Adrenal gland (tissue), 9 donors: ENCODE measurements at regions not wholly inside any gene's neighbourhood (a gene's known extent, or its start where the extent isn't known, plus 50 kb on each side); places are given as distances from the start of the nearest gene placed in this dataset.

Source experiments
- DNase-seq, 7 donors: peaks; one replicate each; pipeline ENCODE4 v3.0.0-alpha.2; 2019 to 2020
- H3K27ac ChIP-seq, 5 donors: fragments of 200-600 bp; sonication (generic) in 4 of 5; 1 replicate in 3 of 5; 2 replicates in 2 of 5; pipeline versions ENCODE4 v1.5.1 to v1.8.0; 2016 to 2020; ENCODE audit warnings: mild to moderate bottlenecking in 1 of 5
- H3K27me3 ChIP-seq: fragments of 200-600 bp; 2 replicates; pipeline ENCODE4 v1.8.0; 2021
- H3K36me3 ChIP-seq, 2 donors: fragments of 200-600 bp; replicated peaks in 1 of 2; 1 replicate in 1 of 2; 2 replicates in 1 of 2; pipeline versions ENCODE4 v1.5.1 to v1.8.0; 2018 to 2022
- H3K4me1 ChIP-seq, 2 donors: fragments of 200-600 bp; replicated peaks in 1 of 2; 1 replicate in 1 of 2; 2 replicates in 1 of 2; pipeline versions ENCODE4 v1.5.1 to v1.8.0; 2018 to 2021
- H3K4me3 ChIP-seq, 4 donors: fragments of 200-600 bp; sonication (generic) in 3 of 4; one replicate each; pipeline ENCODE4 v1.5.1; 2016 to 2018
- H3K9me3 ChIP-seq, 3 donors: fragments of 200-600 bp; sonication (generic) in 1 of 3; replicated peaks in 1 of 3; 1 replicate in 2 of 3; 2 replicates in 1 of 3; pipeline versions ENCODE4 v1.5.1 to v1.8.0; 2016 to 2021
- CTCF ChIP-seq, 6 experiments: fragments of 450-650 bp in 4 of 6; fragments of 200-600 bp in 2 of 6; sonication (generic) in 1 of 6; IDR thresholded peaks; 1 replicate in 5 of 6; 2 replicates in 1 of 6; pipeline versions ENCODE4 v1.5.1 to v1.8.0; 2016 to 2021; ENCODE audit warnings: antibody characterized with exemption in 6 of 6, mild to moderate bottlenecking in 2 of 6, moderate library complexity in 1 of 6
- POLR2A ChIP-seq, 2 donors: fragments of 450-650 bp; IDR thresholded peaks; one replicate each; pipeline ENCODE4 v1.6.1; 2017; ENCODE audit warnings: antibody characterized with exemption in 2 of 2, mild to moderate bottlenecking in 2 of 2, moderate library complexity in 1 of 2
- WGBS, 4 donors: extraction: QIAGEN DNeasy Blood & Tissue Kit in 2 of 4; methylation state at CpG; one replicate each; pipeline versions ENCODE4 v1.1.5 to v1.1.7; 2013 to 2017; 5-methylcytosine and 5-hydroxymethylcytosine counted together
- intact Hi-C, 2 donors: fragments of 100-400 bp; cut with DNase I; formaldehyde crosslinking; loops; one replicate each; pipeline versions ENCODE4 v1.14.1 to v1.15.0; 2022 to 2023
- donor health status: healthy with polysubstance abuse.
- donor health status: Bipolar disorder and iron deficiency.
- donor health status: DM: yes; HTN: yes; CAD: no.
- donor health status: DM: no; HTN: no; CAD: no.
- donor health status: DM: no; HTN: no; CAD: no.

GRCh38 chr9:95753762-95754465 lies 121.6 kb upstream of the ERCC6L2 start:
- Histone ChIP-seq H3K36me3 (no peaks in the 10 kb centered on the region), H3K4me3 (no peak overlapping the region), H3K27me3 (no peaks in the 10 kb centered on the region), H3K27ac (peak overlapping the region in 1 of 5 donors; percentile 23), H3K9me3 (no peaks in the 10 kb centered on the region), H3K4me1 (peaks cover 32 to 50% of the 10 kb centered on the region in 2 donors)
- TF ChIP-seq POLR2A (IDR thresholded peaks at IDR 0.05) (no peak), CTCF (IDR thresholded peaks at IDR 0.05) (no peak)
- 48 to 62% (median 59%) methylated on average over 7 of the region's 7 CpGs for WGBS, 4 donors
- peak in 6 of 7 donors; percentile 28 to 61 (median 42) for DNase-seq
- intact Hi-C loops, result no loop called here

GRCh38 chr9:95752129-95752731 lies 123.3 kb upstream of the ERCC6L2 start:
- Histone ChIP-seq H3K27ac (no peak overlapping the region), H3K9me3 (no peaks in the 10 kb centered on the region), H3K27me3 (no peaks in the 10 kb centered on the region), H3K36me3 (no peaks in the 10 kb centered on the region), H3K4me3 (peak overlapping the region in 2 of 4 donors; percentile 14 to 28), H3K4me1 (peaks cover 32 to 43% of the 10 kb centered on the region in 2 donors)
- DNase-seq, result no peak
- TF ChIP-seq CTCF (IDR thresholded peaks at IDR 0.05), result no peak
- TF ChIP-seq POLR2A (IDR thresholded peaks at IDR 0.05), result no peak
- intact Hi-C loops, result no loop called here
- whole genome bisulfite sequencing, 4 donors, result 34 to 66% (median 37%) methylated on average over 20 to 41 of the region's 41 CpGs

- no peak for DNase-seq
- no peaks in the 10 kb centered on the region for H3K27me3 ChIP-seq
- no peaks in the 10 kb centered on the region for H3K9me3 ChIP-seq
- H3K4me1 ChIP-seq, result peaks cover 24 to 35% of the 10 kb centered on the region in 2 donors
- intact Hi-C loops, result no loop called here
- no peak overlapping the region for H3K27ac ChIP-seq
- no peak for TF ChIP-seq CTCF (IDR thresholded peaks at IDR 0.05)
- TF ChIP-seq POLR2A (IDR thresholded peaks at IDR 0.05), result no peak
- 39 to 49% methylated on average over 2 of the region's 2 CpGs; no CpG with 5 or more reads in 2 of the 4 donors for WGBS, 4 donors
- H3K4me3 ChIP-seq, result no peak overlapping the region
- no peaks in the 10 kb centered on the region for H3K36me3 ChIP-seq
Measured at GRCh38 chr9:95751520-95751790, 124.0 kb upstream of the ERCC6L2 start.

- H3K36me3 ChIP-seq, result no peaks in the 10 kb centered on the region
- no peaks in the 10 kb centered on the region for H3K9me3 ChIP-seq
- no peaks in the 10 kb centered on the region for H3K27me3 ChIP-seq
- intact Hi-C loops, result no loop called here
- peaks cover 22 to 31% of the 10 kb centered on the region in 2 donors for H3K4me1 ChIP-seq
- no peak for DNase-seq
- TF ChIP-seq CTCF (IDR thresholded peaks at IDR 0.05) (no peak), POLR2A (IDR thresholded peaks at IDR 0.05) (no peak)
- H3K4me3 ChIP-seq, result no peak overlapping the region
- no peak overlapping the region for H3K27ac ChIP-seq
- WGBS, 4 donors, result 76 to 94% (median 81%) methylated on average over 9 to 11 of the region's 11 CpGs
Measured at GRCh38 chr9:95750725-95751519, 124.6 kb upstream of the ERCC6L2 start.
